ENCODE measurements at regions not wholly inside any gene's neighbourhood (a gene's known extent, or its start where the extent isn't known, plus 50 kb on each side); places are given as distances from the start of the nearest gene placed in this dataset.
"Not testable (repeated sequence)": the region's sequence is repeated elsewhere in the genome, so short reads cannot be mapped to it uniquely, and the experiment has no call there.

DNA sequence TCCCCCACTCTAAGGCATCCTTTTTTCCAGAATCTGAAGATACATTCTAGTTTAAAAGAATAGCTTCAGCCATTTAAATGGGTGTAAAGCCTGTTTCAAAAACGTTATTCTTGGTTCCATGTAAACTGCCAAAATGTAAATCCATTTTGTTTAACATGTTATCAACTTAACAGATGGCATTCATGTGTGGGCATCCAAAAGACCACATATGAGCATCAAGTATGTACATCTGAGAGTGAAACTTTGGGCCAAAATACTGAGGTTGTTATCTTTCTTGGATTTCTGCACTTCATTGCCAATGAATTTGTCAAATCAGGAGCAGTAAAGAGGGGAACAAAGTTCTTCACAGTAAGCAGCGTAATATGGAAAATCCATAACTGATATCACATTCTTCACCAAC is 395.4 kb downstream of the ZNF804A start:
- DNase-seq (ENCODE audit: low read depth in 2 of 2): no peak

DNA sequence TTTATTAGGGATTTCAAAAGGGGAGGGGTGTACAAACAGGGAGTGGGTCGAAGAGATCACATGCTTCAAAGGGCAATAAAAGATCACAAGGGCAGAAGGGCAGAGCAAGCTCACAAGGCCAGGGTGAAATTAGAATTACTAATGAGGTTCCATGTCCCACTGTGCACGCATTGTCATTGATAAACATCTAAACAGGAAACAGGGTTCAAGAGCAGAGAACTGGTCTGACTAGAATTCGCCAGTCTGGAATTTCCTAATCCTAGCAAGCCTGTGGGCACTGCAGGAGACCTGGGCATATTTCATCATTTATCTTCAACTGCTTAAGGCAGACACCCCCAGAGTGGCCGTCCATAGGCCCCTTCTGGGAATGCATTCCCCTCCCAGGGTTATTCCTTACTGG is 408.2 kb downstream of the ZNF804A start:
- no peak for DNase-seq (ENCODE audit: low read depth in 2 of 2)

DNA sequence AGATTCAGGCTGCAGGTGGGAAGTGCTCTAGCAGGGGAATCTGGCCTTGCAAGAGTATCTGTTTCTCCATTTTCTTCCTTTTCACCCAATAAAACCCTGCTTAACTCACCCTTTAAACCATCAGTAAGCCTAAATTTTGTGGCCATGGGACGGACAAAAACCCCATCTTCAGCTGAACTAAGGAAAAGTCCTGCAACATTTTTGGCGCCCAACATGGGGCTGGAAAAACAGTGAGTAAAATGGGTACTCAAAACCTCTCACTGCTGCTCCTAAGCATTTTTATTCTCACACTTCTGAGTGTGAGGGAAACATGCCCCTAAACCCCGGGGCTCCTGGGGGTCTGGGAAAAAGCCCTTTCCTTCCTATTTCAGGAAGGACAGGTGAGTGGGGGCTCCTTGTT is 414.3 kb downstream of the ZNF804A start:
- no peak for DNase-seq (ENCODE audit: low read depth in 2 of 2)

DNA sequence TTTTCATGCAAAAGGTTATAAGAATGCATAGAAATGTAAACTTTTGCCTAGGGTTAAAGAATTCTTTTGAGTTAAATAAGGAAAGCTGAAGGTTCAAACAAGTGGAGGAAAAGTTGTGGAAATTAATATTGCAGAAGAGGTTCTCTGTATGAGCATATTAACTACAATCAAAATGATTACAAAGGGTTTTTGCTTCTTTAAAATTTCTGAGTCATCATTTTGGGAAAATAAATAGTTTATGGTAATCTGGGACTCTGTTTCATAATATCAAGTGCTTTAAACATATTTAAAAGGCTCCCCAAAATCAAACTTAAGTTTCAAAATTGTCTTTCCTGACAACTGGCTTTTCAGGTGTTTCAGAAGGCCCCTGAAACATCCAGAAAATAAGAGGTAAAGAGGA is 415.7 kb downstream of the ZNF804A start:
- DNase-seq (ENCODE audit: low read depth in 2 of 2): no peak

DNA sequence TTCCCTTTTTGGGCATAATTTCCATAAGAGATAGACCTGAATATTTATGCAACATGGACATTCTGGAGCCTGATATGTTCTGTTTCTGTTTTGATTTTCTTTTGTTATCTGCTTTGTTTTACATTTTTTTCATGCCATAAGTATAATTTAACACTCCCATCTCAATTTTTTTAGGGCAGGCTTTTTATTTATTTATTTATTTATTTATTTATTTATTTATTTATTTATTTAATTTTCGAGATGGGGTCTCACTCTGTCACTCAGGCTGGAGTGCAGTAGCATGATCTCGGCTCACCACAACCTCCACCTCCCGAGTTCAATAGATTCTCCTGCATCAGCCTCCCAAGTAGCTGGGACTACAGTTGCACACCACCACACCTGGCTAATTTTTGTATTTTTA is 427.6 kb downstream of the ZNF804A start:
- DNase-seq (ENCODE audit: low read depth in 2 of 2): not testable (repeated sequence)

DNA sequence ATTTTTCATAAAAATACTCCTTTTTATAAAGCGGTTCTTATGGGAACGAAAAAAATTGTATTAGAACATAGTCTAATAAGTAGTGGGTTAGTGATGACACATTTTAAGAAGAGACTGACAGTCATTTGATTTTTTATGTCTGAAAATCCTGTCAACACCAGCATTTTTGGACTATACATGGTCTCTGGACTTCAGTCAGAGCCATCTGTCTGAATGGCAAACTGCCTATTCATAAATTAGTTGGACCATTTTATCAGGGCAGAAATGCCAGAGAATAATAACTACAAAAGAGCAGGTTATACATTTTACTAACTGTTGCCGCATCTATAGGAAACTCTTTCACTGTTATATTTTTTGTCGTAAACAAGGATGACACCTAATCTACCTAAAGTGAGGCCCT is 437.6 kb downstream of the ZNF804A start:
- no peak for DNase-seq (ENCODE audit: low read depth in 2 of 2)

DNA sequence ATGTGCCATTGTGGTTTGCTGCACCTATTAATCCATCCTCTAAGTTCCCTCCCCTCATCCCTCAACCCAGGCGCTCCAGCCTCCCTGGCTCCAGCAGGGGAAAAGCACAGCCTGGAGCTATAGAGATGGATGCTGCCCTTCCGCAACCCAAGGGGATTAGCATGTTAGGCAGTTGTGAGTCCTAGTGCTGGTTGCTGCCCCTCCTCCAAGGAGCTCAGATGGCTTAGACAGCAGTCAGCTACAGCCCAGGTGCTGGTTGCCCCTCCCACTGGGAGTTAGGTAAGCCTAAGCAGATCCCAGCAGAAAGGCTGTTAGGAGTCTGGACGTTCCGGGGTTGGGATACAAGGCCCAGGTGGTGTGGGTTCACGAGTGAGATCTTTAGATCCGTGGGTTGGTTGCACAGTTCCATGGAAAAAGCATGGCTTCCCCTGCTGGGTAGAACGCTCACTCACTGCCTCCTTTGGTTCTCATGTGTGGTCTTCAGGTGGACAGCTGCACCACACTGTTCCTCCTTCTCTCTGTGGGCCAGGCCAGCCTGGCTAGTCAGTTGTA is 446.1 kb downstream of the ZNF804A start:
- no peak for DNase-seq (ENCODE audit: low read depth in 2 of 2)

DNA sequence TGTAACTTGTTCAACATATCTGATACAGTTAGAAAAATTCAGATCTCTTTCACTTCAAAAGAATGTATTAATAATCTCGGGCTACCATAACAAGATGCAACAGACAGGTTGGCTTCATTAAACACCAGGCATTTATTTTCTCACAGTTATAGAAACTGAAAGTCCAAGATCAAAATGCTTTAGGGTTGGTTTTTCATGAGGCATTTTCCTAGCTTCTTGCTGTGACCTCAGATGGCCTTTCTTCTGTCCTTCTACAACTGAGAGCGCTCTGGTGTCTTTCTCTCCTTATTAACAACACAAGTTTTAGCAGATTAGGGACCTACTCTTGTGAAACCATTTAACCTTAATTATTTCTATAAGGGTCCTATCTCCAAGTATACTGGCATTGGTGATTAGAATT is 452.5 kb downstream of the ZNF804A start:
- DNase-seq (ENCODE audit: low read depth in 2 of 2): no peak

DNA sequence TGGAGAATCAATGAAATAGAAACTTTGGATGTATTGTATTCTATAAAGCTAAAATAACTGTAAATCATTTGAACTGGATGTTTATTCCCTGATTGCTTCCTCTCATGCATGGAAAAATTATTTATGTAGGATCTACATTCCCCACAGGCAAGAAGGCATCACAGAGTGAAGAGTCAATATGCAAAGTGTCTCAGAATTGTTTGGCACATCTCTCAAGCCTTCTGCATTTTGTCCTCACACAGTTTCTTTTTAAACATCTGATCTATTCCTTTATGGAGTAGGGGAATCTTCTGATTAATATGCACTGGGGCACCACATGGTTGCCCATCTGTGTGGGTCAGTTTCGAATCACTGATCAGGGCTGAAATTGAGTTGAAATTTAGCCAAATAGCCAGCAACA is 465.4 kb downstream of the ZNF804A start:
- DNase-seq (ENCODE audit: low read depth in 2 of 2): no peak

DNA sequence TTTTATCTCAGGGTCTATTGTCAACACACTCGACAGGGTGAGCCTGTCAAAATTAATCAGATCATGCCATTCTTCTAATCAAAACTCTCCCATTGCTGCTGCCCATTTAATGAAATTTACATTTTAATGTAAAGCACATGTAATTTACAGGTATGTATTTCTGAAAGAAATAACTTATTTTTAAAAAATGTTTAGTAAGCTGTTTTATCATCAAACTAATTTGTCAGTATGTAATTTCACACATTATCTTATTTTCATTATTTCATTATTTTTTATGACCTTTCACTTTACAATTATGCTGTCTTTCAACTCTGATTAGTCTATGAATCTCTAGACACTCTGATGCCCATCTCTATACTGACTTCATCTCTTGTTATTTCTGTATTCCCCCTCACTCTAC is 467.8 kb downstream of the ZNF804A start:
- no peak for DNase-seq (ENCODE audit: low read depth in 2 of 2)

DNA sequence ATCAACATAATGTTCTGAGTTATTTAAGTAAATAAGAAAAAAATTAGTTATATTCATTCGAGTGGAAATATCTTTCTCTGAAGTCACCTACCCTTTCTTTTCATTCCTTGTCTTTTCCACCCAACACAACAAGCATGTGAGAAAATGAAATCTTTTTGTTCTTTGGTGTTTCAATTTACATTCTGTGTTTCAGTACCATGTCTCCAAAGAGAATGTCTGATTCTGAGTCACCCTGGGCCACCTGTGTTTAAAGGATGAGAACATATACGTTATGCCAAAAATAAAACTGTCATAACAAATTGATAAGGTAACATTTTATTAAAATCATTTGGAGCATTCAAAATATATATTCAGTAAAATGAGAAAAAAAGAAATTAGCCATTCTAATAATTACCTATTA is 470.8 kb downstream of the ZNF804A start:
- DNase-seq (ENCODE audit: low read depth in 2 of 2): no peak

DNA sequence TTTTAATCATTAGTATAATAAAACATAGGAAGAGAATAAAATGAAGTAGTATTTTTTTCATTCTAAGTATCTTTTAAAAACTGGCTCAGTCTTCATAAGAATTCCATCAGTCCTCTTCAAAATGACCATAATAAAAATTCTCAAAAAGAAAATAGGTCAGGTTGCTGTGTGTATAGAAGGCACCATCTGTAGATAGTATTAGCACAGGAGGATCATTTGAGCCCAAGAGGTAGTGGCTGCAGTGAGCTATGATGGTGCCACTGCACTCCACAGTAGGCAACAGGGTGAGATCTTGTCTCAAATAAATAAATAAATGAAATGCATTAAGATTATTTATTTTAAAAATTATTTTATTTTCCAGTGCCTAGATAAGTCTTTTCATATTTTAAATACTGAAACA is 475.8 kb downstream of the ZNF804A start:
- no peak for DNase-seq (ENCODE audit: low read depth in 2 of 2)

DNA sequence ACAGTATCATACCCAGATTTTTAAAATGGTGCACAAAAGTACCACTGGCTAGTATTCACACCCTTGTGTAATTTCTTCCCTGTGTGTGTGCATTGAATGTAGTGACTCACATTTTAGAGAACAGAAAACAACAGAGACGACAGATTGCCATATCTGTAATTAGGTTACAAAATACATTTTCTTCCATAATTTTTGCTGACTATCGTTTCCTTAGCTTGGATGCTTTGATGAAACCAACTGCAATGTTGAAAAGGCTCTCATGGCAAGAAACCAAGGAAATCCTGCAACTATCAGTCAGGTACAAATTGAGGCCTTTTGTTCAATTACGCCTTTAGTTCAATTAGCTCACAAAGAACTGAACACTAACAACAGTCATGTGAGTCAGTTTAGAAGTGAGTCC is 484.4 kb downstream of the ZNF804A start:
- no peak for DNase-seq (ENCODE audit: low read depth in 2 of 2)

DNA sequence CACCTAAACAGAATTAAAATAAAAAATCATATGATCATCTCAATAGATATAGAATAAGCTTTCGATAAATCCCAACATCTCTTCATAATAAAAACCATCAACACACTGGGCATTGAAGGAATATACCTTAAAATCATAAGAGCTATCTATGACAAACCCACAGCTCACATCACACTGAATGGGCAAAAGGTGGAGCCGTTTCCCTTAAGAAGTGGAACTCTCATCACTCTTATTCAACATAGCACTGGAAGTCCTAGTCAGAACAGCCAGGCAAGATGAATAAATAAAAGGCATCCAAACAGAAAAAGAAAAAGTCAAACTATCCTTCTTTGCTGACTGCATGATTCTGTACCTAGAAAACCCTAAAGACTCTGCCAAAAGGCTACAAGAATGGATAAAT is 510.3 kb downstream of the ZNF804A start:
- no peak for DNase-seq (ENCODE audit: low read depth in 2 of 2)

DNA sequence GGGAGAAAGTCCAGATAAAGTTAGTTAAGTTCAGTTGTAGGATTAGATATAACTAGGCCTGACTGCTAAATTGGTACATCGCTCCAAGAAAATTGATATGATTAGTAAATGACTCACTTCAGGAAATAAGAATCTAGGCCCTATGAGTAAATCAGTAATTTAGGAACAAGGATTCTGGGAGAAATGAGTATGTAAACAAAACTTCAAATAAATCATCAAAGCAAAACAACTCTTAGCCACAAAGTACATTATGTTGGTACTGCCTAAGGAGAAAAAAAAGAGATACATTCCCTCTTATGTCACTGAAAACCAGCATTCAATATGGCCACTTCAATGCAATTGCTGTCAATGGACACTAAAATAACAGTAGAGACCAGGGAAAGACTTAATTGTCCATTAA is 529.1 kb downstream of the ZNF804A start:
- DNase-seq (ENCODE audit: low read depth in 2 of 2): no peak

DNA sequence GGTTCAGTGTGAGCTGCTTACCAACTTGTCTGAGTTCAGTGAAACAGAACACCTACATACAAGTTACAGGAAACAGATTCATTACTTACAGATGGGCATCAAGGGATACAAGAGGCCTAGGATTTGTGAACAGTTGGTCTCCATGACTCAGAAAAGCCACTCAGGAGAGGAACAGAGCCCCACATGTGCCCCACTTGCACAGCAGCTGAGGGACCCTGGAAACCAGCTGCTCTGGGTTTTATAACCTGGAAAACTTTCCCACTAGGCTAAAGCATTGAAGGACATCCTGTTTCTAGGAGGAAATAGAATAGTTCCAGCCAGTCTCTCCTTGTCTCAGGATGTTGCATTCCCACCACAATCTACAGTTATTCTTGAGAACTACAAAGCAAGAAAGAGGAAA is 530.0 kb downstream of the ZNF804A start:
- DNase-seq (ENCODE audit: low read depth in 2 of 2): no peak

DNA sequence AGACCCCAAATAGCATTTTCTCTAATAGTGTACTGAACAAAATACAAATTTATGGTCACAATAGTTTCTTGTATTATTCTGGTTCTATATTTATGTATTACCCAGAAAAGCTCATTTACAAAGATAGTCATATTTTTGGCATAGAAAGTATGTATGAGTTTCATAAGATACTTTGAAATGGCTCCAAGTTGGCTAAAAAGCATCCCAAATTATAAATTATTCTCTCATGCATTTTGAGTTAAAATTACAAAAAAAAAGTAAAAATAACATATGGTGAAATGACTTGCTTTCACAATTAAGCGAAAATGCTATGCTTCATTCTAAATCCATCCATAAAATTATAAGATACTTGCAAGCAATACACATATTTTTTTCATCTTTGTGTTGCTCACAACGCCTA is 530.7 kb downstream of the ZNF804A start:
- no peak for DNase-seq (ENCODE audit: low read depth in 2 of 2)

DNA sequence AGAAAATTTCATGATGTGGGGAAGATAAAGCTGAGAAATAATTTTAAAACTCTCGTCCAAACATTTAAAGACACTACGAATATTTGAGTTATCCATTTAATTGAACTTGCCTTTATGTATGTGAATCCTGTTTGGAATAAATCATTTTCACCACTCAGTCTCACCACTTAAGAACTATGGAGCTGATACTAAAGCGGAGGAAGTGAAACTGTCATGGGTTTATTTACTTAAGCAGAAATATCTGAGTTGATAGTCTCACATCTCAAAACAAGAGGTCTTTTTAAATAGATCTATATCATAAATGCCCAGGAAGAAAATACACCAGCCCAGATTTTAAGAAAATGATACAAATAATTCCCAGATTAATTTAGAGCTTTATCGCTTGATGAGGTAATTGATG is 532.4 kb downstream of the ZNF804A start:
- DNase-seq (ENCODE audit: low read depth in 2 of 2): no peak

DNA sequence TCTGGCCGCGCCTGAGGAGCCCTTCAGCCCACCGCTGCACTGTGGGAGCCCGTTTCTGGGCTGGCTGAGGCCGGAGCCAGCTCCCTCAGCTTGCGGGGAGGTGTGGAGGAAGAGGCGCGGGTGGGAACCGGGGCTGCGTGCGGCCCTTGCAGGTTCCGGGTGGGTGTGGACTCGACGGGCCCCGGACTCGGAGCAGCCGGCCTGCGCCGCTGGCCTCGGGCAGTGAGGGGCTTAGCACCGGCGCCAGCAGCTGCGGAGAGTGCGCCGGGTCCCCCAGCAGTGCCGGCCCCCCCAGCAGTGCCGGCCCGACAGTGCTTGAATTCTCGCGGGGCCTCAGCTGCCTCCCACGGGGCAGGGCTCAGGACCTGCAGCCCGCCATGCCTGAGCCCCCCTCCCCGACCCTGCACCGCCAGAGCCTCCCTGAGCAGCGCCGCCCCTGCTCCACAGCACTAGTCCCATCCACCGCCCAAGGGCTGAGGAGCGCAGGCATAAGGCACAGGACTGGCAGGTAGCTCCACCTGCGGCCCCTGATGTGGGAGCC is 534.2 kb downstream of the ZNF804A start:
- DNase-seq (ENCODE audit: low read depth in 2 of 2): no peak

DNA sequence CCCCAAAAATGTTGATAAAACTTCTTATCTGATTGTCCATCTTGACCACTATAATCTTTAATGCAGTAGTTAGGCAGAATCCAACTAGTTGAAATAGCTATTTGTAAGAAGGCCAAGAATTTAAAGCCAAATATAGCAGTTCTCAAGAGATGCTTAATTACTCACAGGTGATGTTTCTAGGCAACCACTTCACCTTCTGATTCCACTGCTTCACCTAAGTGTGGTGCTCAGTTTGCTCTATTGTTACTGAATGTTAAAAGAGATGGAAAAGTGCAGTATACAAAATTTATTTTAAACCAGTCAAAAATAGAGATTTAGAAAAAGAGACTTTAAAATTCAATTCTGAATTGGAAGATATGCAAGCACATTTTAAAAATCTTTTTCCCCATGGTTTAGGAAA is 539.4 kb downstream of the ZNF804A start:
- DNase-seq (ENCODE audit: low read depth in 2 of 2): no peak

DNA sequence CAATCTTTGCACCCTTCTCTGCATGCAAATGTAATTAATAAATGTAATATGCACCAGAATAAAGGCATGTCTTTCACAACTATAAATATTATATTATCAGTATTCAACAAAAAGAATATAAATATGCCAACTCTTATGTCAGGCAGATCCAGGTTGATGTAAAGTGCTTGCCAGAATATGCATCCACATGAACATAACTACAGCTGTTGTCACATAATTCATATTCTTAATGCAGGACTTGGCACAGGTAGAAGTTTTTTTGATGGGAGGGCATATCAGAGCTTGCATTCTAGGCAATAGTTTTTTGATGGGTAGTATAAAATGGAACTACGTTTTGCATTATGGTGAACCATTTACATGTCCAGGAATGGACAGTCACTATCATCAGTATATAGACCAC is 544.3 kb downstream of the ZNF804A start:
- no peak for DNase-seq (ENCODE audit: low read depth in 2 of 2)

DNA sequence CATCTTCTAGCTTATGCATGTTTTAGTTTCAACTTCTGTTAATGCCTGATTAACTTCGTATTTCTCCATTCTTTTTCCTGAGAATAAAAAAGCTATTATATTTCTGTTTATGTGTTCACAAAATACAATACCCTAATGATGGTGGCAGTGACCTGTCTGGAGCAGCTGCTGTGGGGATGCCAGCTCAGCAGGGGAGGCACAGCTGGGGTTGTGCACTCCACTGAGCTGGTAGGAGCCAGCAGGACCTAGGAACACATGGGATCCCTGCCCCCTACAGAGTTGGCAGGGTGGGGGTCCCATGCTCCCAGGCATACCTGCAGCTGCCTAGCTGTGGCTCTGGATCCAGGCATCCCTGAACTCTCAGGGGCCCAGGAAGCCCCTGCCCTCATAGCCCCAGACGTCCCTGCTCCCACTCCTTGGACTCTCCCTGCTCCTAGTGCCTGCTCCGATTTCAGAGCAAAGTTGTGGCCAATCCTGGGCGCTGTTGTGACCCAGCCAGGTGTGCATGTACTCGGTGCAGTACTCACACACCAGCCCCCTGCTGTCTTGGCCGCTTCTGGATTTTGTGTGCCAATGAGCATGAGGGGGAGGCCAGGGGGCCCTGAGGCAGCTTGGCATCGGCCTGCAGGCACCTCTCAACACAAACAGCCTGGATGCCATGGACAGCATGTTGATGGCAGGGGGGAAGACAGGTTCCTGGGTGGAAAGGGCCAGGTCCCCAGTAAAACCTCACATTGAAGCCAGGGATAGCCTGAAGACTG is 546.0 kb downstream of the ZNF804A start:
- no peak for DNase-seq (ENCODE audit: low read depth in 2 of 2)

DNA sequence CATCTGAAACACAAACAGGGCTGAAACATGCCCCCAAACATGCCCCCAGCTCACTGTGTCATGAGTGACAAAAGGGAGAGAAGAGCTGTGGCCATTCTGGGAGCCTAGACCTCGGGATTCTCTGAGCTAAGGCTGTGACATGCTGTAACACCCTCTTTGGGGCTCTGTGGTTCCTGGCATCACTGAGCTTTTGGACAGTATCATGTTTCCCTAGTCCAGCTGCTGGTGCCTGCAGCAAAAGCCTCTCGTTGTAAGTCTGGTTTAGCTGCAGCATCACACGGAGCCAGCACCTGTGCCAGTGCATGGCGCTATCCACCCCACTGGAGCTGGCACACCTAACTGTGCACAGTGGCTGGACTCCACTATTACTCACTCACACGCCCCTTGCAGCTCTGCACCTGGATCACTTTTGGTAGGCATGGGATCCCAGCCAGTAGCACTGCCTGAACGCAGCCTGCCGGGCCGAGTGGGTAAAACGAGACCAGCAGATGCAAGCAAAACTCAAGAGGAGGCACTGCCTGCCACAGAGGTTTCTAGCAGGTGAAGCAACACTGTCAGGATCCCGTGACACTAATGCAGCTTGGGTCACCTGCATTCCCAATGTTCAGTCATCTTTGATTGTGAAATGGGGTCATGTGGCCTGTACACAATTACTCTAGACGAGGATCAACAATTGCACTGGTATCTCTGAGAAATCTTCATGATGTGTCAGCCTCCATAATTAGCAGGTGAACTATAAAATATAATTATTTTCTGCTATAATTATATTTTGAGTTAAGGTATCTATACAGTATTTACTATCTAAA is 547.2 kb downstream of the ZNF804A start:
- DNase-seq (ENCODE audit: low read depth in 2 of 2): no peak
